DMS 273 (cell line): ENCODE measurements at regions not wholly inside any gene's neighbourhood (a gene's known extent, or its start where the extent isn't known, plus 50 kb on each side); places are given as distances from the start of the nearest gene placed in this dataset.

Experiments
- DNase-seq: peaks from one replicate; lab custom pipeline; 2025; ENCODE audit not compliant: unreplicated experiment; lab: John Stamatoyannopoulos, UW

- no peak for DNase-seq
Observed at GRCh38 chr6:81694855-81695254, 57.6 kb downstream of the TENT5A start.

GRCh38 chr6:81694207-81694606 lies 58.3 kb downstream of the TENT5A start:
- DNase-seq = no peak

GRCh38 chr6:81693266-81693665 lies 59.2 kb downstream of the TENT5A start:
- no peak for DNase-seq

- DNase-seq = no peak
Observed at GRCh38 chr6:81690073-81690472, 62.4 kb downstream of the TENT5A start.

GRCh38 chr6:81689580-81689979 lies 62.9 kb downstream of the TENT5A start:
- DNase-seq = no peak

GRCh38 chr6:81683912-81684311 lies 68.6 kb downstream of the TENT5A start:
- DNase-seq = no peak

GRCh38 chr6:81682858-81683620 lies 69.4 kb downstream of the TENT5A start:
- DNase-seq = no peak

GRCh38 chr6:81682235-81682795 lies 70.2 kb downstream of the TENT5A start:
- peak; percentile 6 for DNase-seq

GRCh38 chr6:81669445-81669844 lies 83.0 kb downstream of the TENT5A start:
- no peak for DNase-seq

GRCh38 chr6:81668615-81669047 lies 83.8 kb downstream of the TENT5A start:
- DNase-seq = no peak

- no peak for DNase-seq
Observed at GRCh38 chr6:81666481-81666880, 86.0 kb downstream of the TENT5A start.

GRCh38 chr6:81656231-81656630 lies 96.2 kb downstream of the TENT5A start:
- DNase-seq = no peak

- DNase-seq = no peak
Observed at GRCh38 chr6:81655696-81656095, 96.8 kb downstream of the TENT5A start.

- DNase-seq = no peak
Observed at GRCh38 chr6:81648502-81648901, 104.0 kb downstream of the TENT5A start.

GRCh38 chr6:81643156-81643555 lies 109.3 kb downstream of the TENT5A start:
- DNase-seq = no peak

- no peak for DNase-seq
Observed at GRCh38 chr6:81640891-81641290, 111.6 kb downstream of the TENT5A start.

GRCh38 chr6:81640126-81640525 lies 112.4 kb downstream of the TENT5A start:
- no peak for DNase-seq

GRCh38 chr6:81638366-81638765 lies 114.1 kb downstream of the TENT5A start:
- no peak for DNase-seq

- peak; percentile 3 for DNase-seq
Observed at GRCh38 chr6:81636930-81637568, 115.4 kb downstream of the TENT5A start.

- DNase-seq = no peak
Observed at GRCh38 chr6:81634155-81634880, 118.2 kb downstream of the TENT5A start.

- DNase-seq = no peak
Observed at GRCh38 chr6:81633391-81633790, 119.1 kb downstream of the TENT5A start.

GRCh38 chr6:81630719-81631118 lies 121.8 kb downstream of the TENT5A start:
- no peak for DNase-seq
